Rectal smooth muscle tissue (tissue), 1 donor: ENCODE measurements at regions not wholly inside any gene's neighbourhood (a gene's known extent, or its start where the extent isn't known, plus 50 kb on each side); places are given as distances from the start of the nearest gene placed in this dataset.
A peak's percentile ranks its signal among the peaks of the same experiment; 100 is the strongest.

ENCODE experiments used
- H3K27ac ChIP-seq: one replicate; pipeline ENCODE4 v1.7.0; 2013; ENCODE audit warnings: low read depth, low read length, inconsistent platforms
- H3K27me3 ChIP-seq: one replicate; pipeline ENCODE4 v1.7.0; 2013; ENCODE audit warnings: low read length; ENCODE audit not compliant: control insufficient read depth, insufficient read depth
- H3K36me3 ChIP-seq: one replicate; pipeline ENCODE4 v1.7.0; 2013; ENCODE audit warnings: low read length; ENCODE audit not compliant: control insufficient read depth, insufficient read depth
- H3K4me1 ChIP-seq: one replicate; pipeline ENCODE4 v1.7.0; 2013; ENCODE audit warnings: low read length; ENCODE audit not compliant: control insufficient read depth, insufficient read depth
- H3K4me3 ChIP-seq: one replicate; pipeline ENCODE4 v1.7.0; 2013; ENCODE audit warnings: low read length
- H3K9ac ChIP-seq: one replicate; pipeline ENCODE4 v1.7.0; 2013; ENCODE audit warnings: low read length

DNA sequence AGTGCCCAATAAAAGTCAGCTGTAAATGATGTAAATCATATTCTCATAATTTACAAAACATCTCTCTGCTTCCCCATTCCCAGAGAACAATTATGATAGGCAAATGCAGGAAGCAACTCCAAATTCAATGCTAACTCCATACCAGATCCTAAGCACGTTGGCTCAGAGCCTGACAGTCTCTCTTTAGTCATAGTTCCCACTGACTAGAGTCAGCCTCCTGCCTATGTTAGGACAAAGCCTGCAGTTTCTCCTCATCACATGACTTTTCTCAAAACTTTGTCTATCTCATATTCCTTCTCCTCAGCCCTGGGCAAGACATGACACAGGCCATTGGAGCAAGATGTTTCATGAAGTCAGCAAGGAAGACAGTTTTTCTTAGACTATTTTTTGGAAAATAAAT is 101.5 kb upstream of the COL24A1 start:
- Histone ChIP-seq H3K27ac (peak overlapping the region; percentile 38), H3K4me3 (no peak overlapping the region), H3K9ac (no peak overlapping the region), H3K4me1 (peaks cover 8% of the 10 kb centered on the region), H3K27me3 (no peaks in the 10 kb centered on the region), H3K36me3 (no peaks in the 10 kb centered on the region)

DNA sequence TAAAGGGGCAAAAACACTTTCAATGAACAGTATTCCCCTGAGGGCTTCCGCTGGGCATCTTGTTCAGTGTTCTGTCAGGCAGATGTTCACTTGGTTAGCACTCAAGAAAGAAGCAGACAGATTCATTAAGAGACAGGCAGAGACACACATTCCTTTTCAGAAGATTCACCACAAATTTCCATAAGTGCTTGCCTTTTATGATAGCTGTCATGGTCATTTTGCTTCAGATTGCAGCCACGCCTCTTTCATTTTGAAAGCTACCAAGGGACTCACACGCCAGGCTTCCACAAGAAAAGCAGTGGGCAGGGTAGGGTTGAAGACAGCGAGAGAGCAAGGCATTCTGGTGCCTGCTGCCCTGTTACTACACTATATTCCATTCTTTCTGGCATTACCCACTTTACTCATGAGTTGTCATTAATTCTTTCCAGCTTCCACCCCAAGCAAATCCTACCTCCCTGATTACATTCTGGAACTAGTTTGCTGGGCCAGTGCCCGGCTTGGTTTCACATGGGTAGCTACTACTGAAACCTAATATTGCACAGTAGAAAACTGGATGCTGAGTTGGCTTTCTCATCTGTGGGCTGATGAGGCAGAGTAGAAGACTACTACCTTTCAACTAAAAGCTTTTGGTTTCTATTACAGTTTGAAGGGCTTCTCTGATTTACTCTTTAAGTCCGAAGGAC is 91.2 kb upstream of the COL24A1 start:
- H3K27me3 ChIP-seq, result no peaks in the 10 kb centered on the region

DNA sequence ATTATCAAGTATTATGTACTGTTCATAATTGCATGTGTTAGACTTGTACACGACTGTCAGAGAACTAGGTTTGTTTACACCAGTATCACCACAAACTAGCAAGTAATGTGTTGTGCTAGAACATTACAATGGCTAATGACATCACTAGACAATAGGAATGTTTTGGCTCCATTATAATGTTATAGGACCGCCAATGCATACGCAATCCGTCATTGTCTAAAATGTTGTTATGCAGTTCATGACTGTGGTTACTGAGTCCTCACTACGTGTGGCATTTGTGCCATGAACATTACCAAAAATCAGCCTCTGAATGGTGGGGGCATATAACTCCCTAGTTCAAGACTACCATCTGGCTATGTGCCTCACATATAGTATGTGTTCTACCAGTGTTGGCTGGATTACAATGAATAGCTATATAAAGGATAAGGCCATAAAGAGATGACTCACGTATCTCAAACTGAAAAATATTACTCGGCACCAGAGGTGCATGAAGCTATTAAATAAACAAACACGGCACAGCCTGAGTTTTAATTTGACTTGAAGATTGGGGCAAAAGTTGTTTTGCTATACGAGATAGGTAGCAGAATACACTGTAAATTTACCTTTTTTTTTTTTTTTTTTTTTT is 89.1 kb upstream of the COL24A1 start:
- Histone ChIP-seq H3K27ac (no peak overlapping the region), H3K27me3 (no peaks in the 10 kb centered on the region), H3K4me1 (no peaks in the 10 kb centered on the region), H3K4me3 (no peak overlapping the region), H3K36me3 (no peaks in the 10 kb centered on the region), H3K9ac (no peak overlapping the region)

More for the DNA sequence above, 91.2 kb upstream of the COL24A1 start:
- Histone ChIP-seq H3K4me3 (no peak overlapping the region), H3K9ac (no peak overlapping the region), H3K4me1 (no peaks in the 10 kb centered on the region), H3K27ac (no peak overlapping the region), H3K36me3 (no peaks in the 10 kb centered on the region)

DNA sequence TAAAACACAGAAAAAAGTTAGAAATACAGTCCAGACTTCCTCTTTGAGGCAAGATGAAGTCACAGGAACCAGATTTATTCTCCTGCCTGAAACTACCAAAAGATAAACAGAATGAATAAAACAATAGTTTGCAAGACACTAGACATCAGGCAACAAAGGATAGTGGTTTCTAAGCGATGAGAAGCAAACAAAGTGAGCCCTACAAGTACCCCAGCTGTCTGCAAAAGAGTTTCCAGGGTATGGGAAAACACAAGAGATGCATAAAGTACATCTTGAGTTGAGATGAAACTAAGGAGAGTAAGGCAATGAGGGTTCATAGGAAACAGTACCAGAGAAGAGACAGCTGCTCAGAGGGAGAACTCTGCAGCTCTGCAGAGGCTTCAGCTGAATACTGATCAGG is 83.3 kb upstream of the COL24A1 start:
- H3K4me1 ChIP-seq, result no peaks in the 10 kb centered on the region
- no peaks in the 10 kb centered on the region for H3K27me3 ChIP-seq
- no peak overlapping the region for H3K4me3 ChIP-seq
- H3K36me3 ChIP-seq, result no peaks in the 10 kb centered on the region
- no peak overlapping the region for H3K9ac ChIP-seq
- peak overlapping the region; percentile 12 for H3K27ac ChIP-seq

DNA sequence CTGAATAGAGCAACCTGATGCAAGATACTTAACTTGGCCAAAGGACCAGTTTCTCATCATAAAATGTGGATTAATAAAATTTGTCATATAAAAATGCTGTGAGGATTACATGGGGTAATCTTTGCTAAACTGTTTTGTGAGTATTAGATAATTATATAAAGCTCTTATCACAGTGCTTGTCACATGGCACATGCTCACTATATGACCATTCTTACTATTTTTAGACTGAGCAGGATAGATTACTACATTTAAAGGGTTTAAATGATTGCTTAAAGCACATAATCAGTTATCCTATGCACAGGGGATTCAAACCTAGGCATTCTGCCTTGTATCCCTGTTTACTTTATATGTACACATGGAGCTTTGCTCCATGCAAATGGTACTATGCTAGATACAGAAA is 82.9 kb upstream of the COL24A1 start:
- no peak overlapping the region for H3K9ac ChIP-seq
- peak overlapping the region; percentile 12 for H3K27ac ChIP-seq
- no peaks in the 10 kb centered on the region for H3K4me1 ChIP-seq
- H3K36me3 ChIP-seq, result no peaks in the 10 kb centered on the region
- H3K27me3 ChIP-seq, result no peaks in the 10 kb centered on the region
- no peak overlapping the region for H3K4me3 ChIP-seq

DNA sequence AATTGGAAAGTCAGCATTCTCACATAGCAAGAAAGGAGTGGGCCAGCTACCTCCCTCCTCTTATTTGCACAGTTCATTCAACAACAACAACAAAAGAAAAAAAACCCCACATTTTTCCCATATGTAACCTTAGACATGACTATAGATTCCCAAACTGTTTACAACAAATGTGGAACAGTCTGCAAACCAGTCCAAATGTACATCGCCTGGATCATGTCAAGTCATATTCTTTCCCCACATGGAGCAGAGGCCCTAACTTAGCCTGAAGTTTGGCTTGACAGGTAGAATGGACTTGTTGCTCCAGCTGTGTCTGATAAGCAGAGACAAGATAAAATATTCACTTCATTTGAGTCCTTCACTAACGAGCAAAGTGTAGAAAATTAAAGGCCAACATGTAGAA is 81.7 kb upstream of the COL24A1 start:
- Histone ChIP-seq H3K36me3 (no peaks in the 10 kb centered on the region), H3K27me3 (no peaks in the 10 kb centered on the region), H3K4me3 (no peak overlapping the region), H3K4me1 (no peaks in the 10 kb centered on the region), H3K27ac (no peak overlapping the region), H3K9ac (no peak overlapping the region)

DNA sequence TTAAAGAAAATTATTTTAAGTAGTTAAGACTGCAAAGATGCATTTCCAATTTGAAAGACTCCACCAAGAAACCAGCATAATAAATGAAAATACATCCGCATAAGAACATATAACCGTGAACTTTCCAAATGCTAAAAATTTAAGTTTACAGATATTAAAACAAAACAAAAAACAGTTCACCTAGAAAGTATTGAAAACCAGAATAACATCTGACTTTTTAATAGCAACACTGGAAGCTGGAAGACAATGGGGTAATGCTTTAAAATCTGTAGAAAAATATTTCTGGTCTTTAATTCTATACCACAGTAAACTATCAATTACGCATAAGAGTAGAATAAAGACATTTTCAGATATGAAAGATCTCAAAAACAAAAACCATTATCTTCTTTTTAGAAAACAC is 79.3 kb upstream of the COL24A1 start:
- Histone ChIP-seq H3K4me1 (no peaks in the 10 kb centered on the region), H3K27me3 (no peaks in the 10 kb centered on the region), H3K4me3 (no peak overlapping the region), H3K36me3 (no peaks in the 10 kb centered on the region), H3K9ac (no peak overlapping the region), H3K27ac (no peak overlapping the region)

DNA sequence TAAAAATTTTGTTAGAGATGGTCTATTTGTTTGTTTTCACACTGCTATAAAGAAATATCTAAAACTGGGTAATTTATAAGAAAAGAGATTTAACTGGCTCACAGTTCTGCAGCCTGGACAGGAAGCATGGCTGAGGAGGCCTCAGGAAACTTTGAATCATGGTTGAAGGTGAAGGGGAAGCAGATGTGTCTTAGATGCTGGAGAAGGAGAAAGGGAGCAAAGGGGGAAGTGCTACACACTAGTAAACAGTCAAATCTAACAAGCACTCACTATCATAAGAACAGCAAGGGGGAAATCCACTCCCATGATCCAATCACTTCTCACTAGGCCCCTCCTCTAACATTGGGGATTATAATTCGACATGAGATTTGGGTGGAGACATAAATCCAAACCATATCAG is 76.8 kb upstream of the COL24A1 start:
- Histone ChIP-seq H3K36me3 (no peaks in the 10 kb centered on the region), H3K4me3 (no peak overlapping the region), H3K27me3 (no peaks in the 10 kb centered on the region), H3K9ac (no peak overlapping the region), H3K4me1 (no peaks in the 10 kb centered on the region), H3K27ac (no peak overlapping the region)

DNA sequence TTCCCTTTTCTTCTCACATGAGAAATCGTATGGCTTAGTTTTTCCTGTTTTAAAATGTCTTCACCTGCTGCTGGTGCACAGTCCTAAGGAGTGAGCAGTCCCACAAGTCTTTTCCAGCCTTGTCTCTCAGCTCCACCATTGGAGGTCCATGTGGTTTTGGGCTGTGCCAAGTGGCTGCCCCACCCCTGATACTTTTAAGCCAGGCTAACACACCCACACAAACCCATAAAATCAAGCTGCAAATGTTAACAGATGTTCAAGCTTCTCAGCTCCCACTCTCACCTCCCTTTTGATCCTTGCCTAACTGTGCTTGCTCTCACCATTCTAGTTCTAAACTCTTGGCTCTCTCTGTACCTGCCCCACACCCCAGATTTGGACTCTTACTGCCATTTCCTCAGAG is 74.5 kb upstream of the COL24A1 start:
- H3K27ac ChIP-seq, result no peak overlapping the region
- H3K27me3 ChIP-seq, result no peaks in the 10 kb centered on the region
- no peak overlapping the region for H3K9ac ChIP-seq
- H3K36me3 ChIP-seq, result no peaks in the 10 kb centered on the region
- no peaks in the 10 kb centered on the region for H3K4me1 ChIP-seq
- H3K4me3 ChIP-seq, result no peak overlapping the region

DNA sequence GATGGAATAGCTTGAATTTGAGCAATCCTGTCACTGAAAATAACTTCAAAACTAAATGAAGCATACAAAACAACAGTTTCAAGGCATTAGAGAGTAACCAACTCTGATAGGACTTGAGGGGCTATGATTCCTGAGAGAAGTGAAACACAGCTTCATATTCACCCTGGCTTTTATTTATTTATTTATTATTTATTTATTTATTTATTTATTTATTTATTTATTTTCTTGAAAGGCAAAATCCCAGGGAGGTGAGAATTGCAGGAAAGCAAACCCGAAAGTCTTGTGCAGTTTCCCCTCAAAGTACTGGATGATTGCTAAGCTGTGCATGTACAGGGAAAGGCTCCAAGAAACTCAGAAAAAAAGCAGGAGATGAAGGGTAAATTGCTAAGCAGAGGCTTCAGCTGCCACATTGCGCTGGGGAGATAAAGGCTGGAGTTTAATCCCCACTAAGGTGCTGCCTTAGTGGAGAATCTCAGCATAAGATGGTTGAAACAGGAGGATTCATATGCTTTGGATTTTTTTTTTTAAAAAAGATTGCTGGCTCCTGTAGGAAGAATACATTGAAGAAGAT is 72.9 kb upstream of the COL24A1 start:
- no peaks in the 10 kb centered on the region for H3K27me3 ChIP-seq
- no peak overlapping the region for H3K4me3 ChIP-seq
- H3K4me1 ChIP-seq, result no peaks in the 10 kb centered on the region
- H3K27ac ChIP-seq, result no peak overlapping the region
- no peak overlapping the region for H3K9ac ChIP-seq
- H3K36me3 ChIP-seq, result no peaks in the 10 kb centered on the region

DNA sequence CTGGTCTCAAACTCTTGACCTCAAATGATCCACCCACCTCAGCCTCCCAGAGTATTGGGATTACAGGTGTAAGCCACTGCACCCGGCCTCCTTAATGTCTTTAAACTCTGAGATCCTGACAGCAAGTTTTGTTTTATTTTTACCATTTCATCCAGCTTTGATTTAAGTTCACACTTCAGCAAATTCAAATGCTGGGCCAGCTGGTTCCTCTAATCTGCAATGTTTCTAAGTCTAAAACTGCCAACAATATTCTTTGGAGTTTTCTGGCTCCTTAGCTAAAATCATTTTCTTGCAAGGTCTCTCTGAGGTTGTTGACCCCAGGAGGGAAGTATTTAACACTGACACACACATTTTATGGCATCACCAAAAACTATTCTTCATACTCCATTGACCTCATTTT is 72.0 kb upstream of the COL24A1 start:
- Histone ChIP-seq H3K9ac (no peak overlapping the region), H3K36me3 (no peaks in the 10 kb centered on the region), H3K4me1 (no peaks in the 10 kb centered on the region), H3K27ac (no peak overlapping the region), H3K27me3 (no peaks in the 10 kb centered on the region), H3K4me3 (no peak overlapping the region)

DNA sequence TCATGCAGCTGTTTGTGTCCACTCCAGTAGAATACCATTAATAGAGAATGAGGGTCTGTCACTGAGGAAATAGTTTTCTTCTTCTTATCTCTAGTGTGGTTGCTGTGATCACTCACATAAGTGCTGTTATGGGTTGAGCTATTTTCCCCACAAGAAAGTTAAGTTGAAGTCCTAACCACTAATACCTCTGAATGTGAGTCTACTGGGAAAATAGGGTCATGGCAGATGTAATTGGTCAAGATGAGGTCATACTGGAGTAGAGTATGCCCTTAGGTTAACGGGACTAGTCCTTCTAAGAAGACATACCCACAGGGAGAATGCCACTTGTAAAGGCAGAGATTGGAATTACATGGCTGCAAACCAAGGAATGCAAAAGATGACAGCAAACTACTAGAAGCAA is 70.5 kb upstream of the COL24A1 start:
- Histone ChIP-seq H3K4me1 (no peaks in the 10 kb centered on the region), H3K4me3 (no peak overlapping the region), H3K36me3 (no peaks in the 10 kb centered on the region), H3K9ac (no peak overlapping the region), H3K27ac (no peak overlapping the region), H3K27me3 (no peaks in the 10 kb centered on the region)

DNA sequence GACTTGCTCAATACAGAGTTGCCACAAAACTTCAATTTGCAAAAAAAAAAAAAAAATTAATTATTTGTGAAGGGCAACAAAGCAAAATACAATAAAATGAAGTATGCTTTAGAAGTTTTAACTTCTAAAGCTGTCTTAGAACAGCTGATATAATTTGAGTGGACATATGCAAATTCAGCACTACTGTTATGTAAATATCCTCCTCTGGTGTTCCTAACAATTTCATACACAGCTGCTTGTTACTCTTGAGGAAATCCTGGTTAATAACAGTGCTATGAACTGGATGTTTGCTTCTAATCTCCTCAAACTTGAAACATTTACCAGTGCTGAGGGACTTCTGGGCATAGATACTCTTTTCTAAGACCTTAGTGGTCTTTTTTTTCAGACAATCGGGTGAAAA is 69.6 kb upstream of the COL24A1 start:
- Histone ChIP-seq H3K4me3 (no peak overlapping the region), H3K9ac (no peak overlapping the region), H3K36me3 (no peaks in the 10 kb centered on the region), H3K4me1 (no peaks in the 10 kb centered on the region), H3K27ac (no peak overlapping the region), H3K27me3 (no peaks in the 10 kb centered on the region)
